ENCODE measurements at regions not wholly inside any gene's neighbourhood (a gene's known extent, or its start where the extent isn't known, plus 50 kb on each side); places are given as distances from the start of the nearest gene placed in this dataset.

GRCh38 chr6:1037430-1038202 lies 274.3 kb upstream of the FOXQ1 start:
- DNase-seq (ENCODE audit: low read depth in 2 of 2), result no peak

- no peak for DNase-seq (ENCODE audit: low read depth in 2 of 2)
Measured at GRCh38 chr6:1035401-1035800, 276.5 kb upstream of the FOXQ1 start.

DNA sequence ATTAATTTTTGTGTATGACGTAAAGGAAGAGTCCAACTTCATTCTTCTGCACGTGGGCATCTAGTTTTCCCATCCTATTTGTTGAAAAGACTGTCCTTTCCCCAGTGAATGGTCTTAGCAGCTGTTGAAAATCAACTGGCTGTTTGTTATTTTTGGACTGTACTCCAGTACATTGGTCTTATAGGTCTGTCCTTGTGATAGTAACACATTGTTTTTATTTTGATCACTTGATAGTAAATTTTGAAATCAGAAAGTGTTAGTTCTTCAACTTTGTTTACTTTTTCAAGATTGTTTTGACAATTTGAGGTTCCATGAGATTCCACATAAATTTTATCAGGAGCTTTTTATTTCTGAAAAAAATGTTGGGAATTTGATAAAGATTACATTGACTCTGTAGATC lies 280.2 kb upstream of the FOXQ1 start:
- no peak for DNase-seq (ENCODE audit: low read depth in 2 of 2)

- DNase-seq (ENCODE audit: low read depth in 2 of 2), result peak in 1 of 2 experiments; percentile 9
Measured at GRCh38 chr6:1029141-1029540, 282.8 kb upstream of the FOXQ1 start.

DNA sequence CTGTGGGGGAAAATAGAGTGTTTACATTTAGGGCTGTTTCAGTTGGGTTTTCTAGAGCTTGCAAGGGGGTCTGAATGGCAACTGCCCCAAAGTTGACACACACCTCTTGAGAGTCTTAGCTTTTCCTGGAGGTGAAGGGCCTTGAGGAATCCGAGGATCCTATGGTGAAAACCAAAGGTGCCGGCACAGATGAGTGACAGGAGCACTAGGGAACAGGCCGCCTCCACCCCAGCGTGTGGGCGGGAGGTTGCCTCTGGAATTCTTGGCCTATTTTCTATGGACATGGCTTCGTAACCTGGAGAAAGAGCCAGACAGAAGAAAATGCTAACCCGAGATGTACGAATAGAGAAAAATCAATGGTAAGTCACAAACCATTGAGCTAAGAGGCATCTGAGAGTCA lies 283.2 kb upstream of the FOXQ1 start:
- DNase-seq (ENCODE audit: low read depth in 2 of 2), result no peak

DNA sequence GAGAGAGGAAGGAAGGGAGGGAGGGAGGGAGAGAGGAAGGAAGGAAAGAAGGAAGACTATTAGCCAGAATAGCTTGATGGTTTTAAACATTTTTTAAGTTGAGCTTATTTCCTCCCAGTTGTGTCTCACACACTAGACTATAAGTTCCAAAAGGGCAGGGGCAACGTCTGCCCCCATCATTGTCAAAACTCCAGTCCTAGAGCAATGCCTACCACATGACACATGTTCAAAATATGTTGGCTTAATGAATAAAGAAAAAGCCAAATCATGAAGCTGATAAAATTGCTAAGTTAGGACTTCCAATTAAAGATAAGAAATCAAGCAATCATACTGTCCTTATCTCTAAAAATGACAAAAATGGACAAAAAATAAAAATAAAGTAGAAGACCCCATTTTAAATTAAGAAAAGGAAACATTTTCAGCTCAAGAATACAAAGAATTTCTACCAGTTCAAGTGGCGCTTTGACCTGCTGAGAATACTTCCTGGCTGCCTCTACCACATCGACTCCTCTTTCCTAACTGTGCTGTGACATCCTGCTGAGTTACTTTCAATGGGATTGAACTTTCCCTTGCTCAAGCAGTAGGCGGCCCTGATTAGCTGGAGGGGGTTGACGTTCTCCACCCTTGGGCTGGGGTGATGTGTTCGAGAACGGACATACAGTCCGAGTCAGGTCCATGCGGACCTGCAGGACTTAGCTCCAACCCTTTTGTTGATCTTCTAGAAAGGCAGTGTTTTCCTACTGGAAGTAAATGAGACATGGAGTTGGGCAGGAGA lies 283.9 kb upstream of the FOXQ1 start:
- DNase-seq (ENCODE audit: low read depth in 2 of 2), result no peak

DNA sequence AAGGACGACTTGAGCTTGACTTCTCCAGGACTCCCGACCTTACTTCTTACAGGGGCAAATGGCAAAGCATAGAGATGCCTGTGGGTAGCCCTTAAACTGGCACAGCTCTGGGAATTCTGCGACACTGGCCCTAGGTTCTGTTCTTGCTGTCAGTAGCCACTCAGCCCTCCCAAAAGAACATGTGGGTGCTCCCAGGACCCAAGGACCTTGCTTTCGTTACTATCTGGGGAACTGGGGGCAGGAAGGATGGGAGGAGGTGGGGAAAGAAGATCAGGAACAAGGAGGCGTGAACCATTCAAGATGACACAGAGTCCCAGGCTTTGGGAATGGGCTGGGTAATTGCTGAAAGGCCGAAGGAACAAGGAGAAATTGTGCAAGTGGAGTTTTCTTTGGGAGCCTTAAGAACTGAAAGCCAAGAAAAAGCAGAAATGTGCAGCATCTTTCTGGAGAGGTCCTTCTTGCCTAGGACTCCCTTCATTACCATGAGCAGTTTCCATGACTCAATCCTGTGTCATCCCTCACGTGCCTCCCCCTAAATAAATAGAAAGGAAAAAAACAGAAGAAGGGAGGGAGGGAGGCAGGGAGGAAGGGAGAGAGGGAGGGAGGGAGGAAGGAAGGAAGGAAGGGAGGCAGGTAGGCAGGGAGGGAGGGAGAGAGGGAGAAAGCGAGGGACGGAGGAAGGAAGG lies 284.6 kb upstream of the FOXQ1 start:
- DNase-seq (ENCODE audit: low read depth in 2 of 2), result peak; percentile 12 to 29

DNA sequence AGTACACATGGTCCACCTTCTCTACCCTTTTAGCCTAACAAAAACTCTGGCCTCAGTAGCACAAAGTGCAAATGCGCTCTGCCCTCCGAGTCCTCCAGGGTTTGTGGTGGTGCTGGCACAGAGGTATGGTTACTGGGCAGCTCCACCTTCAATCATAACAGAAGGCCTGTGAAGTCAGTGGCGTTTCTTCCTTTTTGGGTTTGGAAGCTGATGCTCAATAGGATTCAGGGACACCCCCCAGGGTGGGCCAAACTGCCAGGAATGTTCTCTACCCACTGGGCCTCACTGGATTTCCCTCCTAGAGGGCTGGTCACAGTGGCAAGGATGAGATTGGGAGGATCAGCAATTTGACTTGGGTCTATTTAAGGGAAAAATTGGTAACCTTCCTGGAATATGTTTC lies 286.1 kb upstream of the FOXQ1 start:
- no peak for DNase-seq (ENCODE audit: low read depth in 2 of 2)

GRCh38 chr6:1024587-1024986 lies 287.3 kb upstream of the FOXQ1 start:
- peak; percentile 74 to 76 for DNase-seq (ENCODE audit: low read depth in 2 of 2)

DNA sequence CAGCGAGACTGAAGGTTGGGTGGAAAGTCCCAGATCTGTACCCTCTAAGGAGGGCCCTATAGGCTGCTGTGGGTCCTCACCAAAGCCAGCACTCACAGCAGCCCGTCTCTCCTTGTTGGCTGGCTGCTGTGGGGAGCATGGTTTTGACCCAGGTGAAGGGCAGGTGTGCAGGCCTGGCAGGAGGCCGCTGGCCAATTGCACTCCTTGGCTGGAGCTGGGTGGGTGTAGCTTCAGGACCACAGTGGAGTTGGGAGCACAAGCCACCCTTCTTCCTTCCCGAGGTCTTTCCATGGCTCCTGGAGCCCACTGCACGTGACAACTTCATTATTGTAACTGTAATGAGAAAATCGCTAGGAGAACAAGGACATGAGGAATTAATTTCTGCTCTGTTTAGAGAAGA lies 287.7 kb upstream of the FOXQ1 start:
- DNase-seq (ENCODE audit: low read depth in 2 of 2), result no peak

DNA sequence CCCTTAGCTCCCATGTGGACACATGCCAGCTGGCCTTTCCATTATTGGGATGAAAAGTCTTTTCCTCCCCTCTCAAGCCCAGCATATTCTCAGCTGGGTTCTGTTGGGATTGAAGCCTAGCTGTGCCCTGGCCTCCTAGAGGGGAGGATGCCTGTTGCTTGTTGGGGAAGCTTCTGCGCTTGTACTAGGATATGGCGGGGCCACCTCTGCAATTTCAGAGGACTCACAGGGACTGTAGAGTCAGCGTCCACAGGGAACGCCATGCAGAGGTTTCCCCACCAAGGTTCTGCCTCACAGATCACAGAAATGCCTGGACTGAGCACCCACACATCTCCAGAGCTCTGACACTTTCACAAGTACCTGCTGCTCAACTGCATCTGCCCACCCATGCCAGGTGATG lies 288.7 kb upstream of the FOXQ1 start:
- DNase-seq (ENCODE audit: low read depth in 2 of 2), result no peak

GRCh38 chr6:1022719-1023118 lies 289.2 kb upstream of the FOXQ1 start:
- DNase-seq (ENCODE audit: low read depth in 2 of 2), result no peak

DNA sequence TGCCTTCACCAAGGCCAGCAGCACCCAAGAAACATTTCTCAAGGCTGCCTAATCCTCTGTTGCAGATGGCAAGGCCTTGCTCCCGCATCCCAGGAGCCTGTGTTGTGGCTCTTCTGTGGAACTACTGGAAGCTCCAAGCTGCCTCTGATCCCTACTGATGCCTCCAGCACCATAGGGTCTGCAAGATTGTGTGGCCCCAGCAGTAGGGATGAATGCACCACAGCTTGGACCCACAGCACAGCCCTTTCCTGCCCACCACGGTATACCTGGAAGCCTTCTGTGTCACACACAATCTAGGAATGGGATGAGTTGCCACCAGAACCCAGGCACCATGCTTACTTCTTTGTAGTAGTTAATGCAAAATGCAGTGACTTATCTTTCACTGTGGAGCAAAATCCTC lies 291.1 kb upstream of the FOXQ1 start:
- no peak for DNase-seq (ENCODE audit: low read depth in 2 of 2)

DNA sequence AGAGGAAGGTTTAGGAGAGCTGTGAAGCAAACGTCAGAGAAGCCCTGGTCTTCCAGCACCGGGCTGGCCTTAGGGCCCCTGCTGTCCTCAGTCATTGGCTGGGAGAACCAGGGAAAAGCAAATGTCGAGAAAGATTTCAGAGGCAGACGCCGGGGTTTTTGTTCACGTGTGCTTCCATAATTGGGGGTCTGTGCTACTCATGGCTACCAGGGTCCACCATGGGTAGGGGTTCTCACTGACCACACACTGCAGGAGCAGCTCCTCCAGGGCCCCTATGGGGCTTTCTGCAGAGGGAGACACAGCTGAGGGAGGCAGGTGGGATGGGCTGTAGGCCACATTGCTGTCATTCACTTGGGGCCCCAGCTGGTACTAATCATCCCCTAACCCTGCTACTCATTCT lies 291.8 kb upstream of the FOXQ1 start:
- no peak for DNase-seq (ENCODE audit: low read depth in 2 of 2)

DNA sequence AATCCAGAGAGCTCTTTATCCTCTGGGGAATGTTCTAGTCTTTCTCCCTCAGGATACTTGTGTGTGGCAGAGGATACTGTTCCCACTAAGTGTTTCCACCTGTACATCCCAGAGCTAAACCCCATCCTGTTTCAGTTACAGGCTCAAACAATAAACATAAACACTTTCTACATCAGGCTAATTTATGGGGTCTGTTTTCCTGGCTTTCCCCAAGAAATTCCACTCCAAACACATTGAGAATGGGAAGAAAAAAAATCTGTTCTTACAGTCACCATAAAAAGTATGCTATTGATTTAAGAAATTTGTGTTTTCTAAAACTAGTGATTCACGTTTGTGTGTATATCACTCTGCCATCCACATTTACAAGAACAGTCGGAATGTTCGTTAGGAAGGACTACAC lies 293.9 kb upstream of the FOXQ1 start:
- no peak for DNase-seq (ENCODE audit: low read depth in 2 of 2)

GRCh38 chr6:1016329-1017302 lies 295.3 kb upstream of the FOXQ1 start:
- DNase-seq (ENCODE audit: low read depth in 2 of 2), result no peak

DNA sequence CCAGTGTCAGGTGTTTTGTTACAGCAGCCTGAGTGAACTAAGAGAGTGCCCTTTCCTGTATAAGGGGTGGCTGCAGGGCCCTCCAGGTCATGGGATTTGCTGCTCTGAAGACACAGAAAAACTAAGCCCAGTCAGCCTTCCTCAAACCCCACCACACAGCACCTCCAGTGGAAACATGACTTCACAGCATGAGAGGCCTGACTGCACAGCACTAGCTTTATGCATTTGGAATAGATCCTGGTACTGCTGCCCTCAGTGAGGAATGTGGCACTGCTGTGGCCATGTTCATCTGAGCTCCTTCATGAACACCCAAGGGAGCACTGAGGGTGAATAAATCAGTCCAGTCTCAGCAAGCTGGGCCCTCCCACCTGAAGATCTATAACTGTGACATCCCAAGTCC lies 296.1 kb upstream of the FOXQ1 start:
- no peak for DNase-seq (ENCODE audit: low read depth in 2 of 2)

GRCh38 chr6:1014431-1014807 lies 297.5 kb upstream of the FOXQ1 start:
- no peak for DNase-seq (ENCODE audit: low read depth in 2 of 2)

DNA sequence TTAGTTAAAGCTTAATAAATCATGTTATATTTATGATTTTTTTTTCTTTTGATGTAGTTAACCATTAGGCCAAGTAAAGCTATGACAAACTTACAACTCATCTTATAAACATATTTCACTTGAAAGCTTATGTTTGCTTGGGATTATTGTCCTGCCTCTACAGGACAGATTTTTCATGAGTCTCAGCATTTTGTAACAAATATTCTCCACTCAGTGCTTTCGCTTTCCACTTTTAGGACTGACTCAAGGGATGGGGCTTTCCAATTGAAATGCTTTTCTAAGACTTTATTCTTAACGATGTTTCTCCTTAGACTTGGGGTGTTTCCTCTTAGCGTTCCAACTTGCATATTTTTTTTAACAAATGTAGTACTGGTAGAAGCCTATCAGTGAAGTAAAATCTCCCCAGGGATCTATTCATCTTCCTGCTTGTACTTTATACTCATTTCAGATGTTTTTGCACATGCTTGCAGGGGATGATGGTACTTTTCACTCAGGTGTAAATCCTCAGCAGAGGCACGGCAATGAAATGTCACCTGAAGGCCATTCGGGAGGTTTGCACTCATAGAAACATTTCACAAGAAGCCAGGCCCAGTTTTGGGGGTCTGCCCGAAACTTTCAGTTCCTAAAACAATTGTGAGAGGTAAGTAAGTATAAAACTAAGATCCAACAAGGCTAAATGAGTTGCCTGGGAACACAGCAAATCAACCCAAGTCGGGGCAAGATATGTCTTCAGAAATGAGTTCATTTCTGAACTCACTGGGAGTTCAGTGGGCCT lies 298.1 kb upstream of the FOXQ1 start:
- no peak for DNase-seq (ENCODE audit: low read depth in 2 of 2)

DNA sequence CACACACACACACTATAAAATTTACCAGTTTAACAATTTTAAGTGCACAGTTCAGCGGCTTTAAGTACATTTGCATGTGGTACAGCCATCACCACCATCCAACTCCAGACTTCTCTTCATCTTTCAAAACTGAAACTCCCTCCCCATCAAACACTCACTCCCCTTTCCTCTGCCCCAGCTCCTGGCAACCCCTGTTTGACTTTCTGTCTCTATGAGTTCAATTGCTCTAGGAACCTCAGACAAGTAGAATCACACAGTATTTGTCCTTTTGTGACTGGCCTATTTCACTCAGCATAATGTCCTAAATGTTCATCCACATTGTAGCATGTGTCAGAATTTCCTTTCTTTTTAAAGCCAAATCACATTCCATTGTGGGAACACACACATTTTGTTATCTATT lies 302.8 kb upstream of the FOXQ1 start:
- DNase-seq (ENCODE audit: low read depth in 2 of 2), result no peak

GRCh38 chr6:1007159-1007558 lies 304.7 kb upstream of the FOXQ1 start:
- no peak for DNase-seq (ENCODE audit: low read depth in 2 of 2)

Data from fibroblast of skin of left biceps (primary cell).